T-helper 2 cell (primary cell): ENCODE measurements at regions not wholly inside any gene's neighbourhood (a gene's known extent, or its start where the extent isn't known, plus 50 kb on each side); places are given as distances from the start of the nearest gene placed in this dataset.

Source experiments
- DNase-seq, 5 experiments: peaks; one replicate each; pipeline versions ENCODE4 v3.0.0 to v3.0.0-alpha.2; 2012 to 2022

DNA sequence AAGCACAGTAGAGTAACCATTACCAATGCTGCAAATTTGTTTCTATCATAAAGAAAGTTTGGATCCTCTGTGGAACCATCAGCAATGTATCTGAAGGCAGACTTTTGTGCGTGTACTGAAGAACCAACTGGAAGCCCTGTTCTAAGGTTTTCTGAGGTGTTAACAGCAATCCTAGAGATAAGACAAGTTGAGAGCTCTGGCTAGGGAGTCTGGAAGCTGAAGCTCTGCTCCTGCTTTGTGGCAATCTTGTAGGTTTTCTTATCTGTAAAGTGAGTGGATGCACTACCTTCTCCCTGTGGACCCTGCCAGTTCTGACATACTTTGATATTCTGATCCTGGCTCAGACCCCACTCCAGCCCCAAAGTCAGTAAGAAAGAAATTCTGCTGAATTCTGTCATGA is 171.2 kb upstream of the SLC14A2 start:
- DNase-seq: no peak

DNA sequence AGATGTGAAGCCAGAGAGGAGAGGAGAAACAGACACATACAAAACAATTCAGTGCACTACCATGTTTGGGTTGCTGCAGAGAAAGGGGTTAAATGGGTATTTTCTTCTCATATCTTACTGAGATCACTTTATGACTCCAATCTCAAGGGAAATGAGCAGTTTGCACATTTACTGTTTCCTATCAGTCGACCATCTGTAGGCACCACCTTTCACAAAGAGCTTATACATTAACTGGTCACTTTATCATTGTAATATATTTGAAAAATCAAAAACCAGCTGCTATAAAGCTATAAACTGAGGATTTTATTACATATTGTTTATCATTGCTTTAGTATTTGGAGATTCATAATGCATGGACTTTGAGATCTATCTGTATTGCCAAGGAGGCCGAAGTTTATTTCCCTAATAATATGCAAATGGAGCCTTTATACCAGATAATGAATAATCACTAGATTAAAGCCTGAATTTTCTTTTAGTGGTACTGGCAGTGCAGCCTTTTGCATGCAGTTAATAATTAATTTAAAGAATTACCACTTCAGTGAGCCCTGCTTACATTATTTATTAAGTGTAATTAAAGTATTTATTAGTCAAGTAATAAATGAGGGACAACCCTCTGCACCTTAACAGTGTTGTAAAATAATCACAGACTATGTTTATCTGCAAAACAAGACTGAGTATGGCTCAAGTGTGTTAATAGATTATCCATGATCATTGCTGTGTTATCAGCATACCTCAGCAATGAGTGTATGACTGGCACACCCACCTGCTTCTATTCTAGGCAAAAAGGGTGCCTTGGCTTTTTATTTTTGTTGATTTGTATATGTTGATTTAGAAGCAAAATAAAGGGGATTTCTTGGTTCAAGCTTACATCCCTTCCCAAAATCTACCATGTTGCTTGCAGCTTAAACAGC is 167.7 kb upstream of the SLC14A2 start:
- DNase-seq: no peak

DNA sequence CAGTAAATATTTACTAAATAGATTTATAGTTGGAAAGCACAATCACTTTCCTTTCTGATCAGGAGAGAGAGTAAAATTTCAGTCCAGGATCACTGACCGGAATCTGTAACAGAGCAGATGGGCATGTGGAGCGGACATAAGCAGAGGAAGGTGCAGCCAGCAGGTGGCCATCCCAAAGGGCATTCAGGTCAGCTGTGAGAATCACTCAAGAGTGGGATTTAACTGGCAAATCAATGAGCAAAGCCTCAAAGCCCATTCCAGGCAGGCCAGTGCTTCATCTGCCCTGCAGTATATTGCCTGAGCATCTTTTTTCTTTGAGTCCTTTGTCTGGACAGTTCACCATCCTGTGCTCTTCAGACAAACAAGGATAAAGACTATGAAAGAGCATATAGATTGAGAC is 166.4 kb upstream of the SLC14A2 start:
- no peak for DNase-seq

DNA sequence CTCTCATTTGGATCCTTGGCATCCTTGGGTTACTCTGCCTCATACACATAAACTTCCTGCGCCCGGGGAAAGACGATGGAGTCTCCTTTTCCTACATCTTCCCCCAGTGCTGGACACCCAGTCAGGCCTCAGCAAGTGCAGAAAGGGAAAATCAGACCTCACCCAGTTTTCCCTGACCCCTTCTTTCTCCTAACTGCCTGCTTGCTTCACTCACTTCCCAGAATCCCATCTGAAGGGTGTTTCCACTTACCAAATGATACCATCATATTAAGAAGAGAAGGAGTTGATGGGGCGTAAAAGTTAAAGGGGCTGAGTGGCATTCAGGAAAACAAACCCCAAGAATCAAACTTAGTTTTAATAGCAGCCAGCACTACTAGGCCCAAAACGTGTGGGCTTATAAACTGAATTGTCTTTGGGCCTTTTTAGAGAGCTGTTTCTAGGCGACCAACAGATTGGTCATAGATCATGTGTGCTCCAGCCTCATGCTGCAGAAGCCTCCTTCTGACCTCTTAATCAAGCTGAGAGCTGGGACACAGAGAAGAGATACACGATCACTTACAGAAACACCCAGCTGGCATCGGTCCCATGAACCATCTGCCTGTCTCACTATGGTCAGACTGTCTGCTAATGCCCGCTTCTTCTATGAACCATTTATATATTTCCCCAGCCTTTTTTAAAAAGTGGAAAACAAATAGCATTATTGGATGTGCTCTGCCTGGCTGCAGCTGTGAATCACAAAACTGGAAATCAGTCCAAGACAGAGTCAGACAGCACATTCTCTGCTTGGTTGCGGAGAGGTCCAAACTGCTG is 165.7 kb upstream of the SLC14A2 start:
- no peak for DNase-seq

DNA sequence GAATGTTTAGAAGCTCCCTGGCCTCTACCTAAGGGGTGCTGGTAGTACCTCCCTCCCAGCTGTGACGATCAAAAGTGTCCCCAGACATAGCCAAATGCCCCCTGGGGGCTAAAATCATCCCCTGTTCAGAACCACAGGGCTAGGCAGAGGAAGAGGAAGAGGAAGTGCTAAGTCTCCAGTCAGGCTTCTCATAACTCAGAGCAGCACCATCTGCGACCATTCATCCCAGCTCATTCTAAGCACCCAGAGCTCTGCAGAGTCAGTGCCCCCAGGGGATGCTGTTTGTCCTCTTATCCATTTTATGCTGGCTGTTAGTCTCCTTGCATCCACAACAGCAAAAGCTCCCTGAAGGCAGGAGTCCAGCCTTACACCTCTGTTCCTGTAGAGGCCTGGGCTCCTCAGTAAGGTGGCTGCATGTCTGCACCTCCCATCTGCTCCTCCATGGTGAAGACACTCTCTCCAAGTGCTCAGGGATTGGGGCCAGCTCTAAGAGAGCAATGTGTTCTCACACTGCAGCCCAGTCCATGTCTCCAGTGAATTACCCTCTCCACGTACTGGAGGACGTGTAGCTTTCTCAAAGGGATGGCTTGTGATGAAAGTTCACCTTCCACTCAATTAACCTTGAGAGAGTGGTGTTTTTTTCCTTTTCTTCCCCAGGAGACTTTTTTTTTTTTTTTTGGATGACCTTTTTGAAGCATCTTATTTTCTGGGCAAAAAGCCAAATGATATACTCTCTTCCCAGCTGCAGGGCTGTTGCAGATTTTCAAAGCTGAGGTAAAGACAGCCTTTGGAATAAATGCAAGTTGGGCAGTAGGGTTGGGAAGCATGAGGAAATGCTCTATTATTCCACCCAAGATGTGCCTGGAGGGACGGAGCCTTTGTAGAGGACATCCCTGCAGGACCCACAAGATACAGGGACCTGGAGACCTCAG is 158.9 kb upstream of the SLC14A2 start:
- no peak for DNase-seq

DNA sequence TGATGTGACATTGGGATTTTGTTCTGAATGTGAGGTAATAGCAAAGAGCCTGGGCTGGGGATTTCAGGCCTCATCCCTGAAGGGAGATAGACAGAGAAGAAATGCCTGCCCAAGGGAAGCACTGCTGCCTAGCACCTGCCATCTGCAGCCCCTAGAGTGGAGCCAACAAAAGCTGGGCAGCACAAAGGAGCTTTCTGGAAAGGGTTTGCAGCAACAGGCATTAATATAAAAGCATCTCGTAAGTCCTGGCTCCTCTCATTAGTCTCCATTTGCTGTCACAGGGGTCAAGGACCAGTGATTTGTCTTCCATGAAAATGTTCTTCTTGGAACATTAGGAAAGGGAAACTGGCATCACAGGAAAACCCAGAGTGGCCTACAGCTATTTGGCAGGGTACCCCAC is 157.2 kb upstream of the SLC14A2 start:
- no peak for DNase-seq

DNA sequence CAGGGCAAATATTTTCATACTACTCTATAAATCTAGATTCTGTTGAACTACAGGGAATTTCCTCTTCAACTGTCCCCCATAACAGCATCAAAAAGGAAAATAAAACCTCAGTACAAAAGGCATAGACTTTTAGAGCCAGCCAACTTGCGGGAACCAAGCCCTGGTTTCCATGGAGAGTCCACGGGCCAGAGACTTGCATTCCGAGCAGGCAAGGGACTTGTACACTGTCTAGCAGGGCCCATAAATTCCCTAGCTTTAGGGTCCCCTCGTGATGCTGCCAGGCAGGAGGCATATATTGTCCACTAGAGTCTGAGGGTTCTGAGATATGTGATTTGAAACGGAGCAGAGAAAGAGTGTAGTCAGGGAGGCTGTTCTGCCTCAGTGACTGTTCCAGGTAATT is 153.1 kb upstream of the SLC14A2 start:
- DNase-seq: no peak

DNA sequence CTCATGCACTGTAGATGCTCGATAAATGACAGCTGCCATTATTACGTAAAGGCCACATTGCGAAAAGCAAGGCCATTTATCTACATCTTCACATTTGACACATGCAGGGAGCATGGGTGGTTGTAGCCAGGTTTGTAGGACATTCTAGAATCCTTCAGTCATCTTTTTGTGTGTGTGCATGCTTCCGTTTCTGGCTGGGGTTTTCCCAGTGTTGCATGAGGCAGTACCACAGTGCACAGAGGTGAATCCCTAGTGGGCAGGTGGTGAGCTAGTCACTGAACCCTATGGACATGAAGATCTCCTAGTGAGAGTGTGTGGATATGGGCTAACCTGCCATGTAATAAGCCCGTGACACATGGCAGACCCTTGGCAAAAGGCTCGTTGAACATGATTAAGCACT is 151.8 kb upstream of the SLC14A2 start:
- no peak for DNase-seq

DNA sequence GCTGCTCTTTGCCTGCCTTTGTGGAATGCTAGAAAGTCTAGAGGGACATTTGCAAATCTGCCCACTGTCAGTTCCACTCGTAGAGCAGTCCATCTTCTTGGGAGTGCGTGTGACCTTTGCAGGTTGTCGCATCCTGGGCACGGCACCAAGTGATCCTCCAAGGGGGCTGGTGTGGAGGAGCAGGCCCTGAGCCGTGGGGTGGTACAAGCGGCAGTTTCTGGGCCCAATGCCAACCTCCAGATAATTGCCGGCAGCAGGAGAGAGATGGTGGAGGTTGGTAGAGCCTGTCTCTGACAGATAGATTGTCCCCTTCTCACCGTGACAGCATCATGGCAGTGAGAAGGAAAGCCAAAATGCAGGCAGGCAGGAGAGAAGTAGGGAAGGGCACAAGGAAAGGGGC is 150.7 kb upstream of the SLC14A2 start:
- DNase-seq: no peak

DNA sequence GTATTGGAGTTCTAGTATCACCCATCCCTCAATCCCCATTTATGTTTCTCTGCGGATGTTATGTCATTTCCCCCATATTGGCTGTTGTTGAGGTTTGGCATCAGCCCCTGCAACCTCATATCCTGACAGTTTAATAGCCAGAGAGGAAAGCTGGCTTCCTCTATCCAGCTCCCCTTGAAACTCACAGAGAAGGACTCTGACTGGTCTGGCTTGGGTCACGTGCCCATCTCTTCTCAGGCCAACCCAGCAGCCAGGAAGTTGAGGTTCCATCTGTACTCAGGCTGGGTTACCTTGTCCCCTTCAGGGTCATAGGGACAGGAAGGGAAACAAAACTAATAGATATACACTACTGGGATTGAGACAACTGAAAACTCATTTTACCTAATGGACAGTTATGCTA is 148.0 kb upstream of the SLC14A2 start:
- DNase-seq: no peak

DNA sequence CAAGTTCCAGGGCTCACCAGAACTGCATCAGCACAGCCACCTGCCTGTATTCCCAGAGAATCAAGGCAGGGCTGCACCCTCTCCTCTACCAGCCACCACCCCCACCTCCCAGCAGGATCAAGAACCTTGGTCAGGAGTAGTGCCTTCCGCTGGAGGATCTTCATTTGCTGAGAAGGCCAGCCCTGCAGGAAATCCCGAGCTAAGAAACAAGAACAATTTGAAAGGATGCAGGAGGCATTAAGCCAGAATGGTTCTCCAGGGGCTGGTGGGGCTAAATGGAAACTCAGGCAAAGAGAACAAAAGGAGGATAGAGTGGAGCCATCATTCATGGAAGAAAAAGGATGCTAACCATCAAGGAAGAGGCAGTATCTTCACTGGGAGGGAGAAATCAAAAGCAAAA is 147.3 kb upstream of the SLC14A2 start:
- no peak for DNase-seq

DNA sequence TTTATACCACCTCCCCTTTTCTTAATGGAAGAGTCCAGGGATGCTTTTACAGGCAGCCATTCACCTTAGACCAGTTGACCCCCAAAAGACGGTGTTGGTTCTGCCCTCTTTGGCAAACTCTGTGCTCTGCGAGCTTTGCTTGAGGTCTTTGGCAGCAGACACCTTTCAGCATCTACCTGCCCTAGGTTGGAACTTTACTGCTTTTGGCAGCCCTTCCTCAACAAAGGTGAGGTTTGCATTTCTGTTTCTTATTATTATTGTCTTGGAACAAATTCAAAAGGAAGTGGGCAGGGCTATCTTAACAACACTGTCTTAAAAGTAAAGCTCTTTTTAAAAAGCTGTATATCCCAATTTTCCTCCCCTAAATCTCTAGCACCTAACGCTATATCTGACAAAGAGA is 136.4 kb upstream of the SLC14A2 start:
- DNase-seq: no peak

DNA sequence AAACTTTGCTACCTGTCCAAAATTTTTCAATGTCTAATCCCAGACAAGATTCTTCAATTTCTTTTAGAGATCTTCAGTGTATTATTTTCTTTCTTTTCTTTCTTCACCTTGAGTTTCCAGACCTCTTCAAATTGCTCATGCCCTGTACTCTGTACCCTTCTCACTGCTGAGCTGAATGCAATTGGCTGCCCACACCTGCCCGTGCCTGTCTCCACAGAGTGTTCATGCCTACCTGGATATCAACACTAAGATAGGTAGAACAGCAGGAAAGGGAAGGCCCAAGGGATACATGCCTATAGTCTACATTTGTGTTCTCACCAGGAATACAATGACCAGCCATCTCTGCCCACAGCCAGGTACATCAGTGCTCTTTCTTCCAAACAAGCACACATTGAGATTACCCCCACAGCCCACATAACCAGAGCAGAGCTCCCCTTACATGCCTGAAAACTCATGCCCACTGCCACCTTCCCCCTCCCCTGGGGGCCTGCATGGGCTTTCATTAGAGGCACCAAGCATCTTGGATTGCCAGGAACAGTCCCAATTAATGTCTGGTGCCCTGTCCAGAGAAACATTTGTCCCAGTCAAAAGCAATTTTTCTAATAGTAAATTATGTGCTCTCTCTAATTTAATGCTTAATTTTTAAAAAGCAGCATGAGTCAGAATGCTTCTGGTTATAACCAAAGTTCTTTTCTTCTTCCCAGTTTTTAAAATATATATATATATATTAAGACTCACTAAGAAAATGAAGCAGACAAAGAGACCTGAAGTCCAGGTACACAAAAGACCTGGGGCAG is 134.9 kb upstream of the SLC14A2 start:
- DNase-seq: no peak

DNA sequence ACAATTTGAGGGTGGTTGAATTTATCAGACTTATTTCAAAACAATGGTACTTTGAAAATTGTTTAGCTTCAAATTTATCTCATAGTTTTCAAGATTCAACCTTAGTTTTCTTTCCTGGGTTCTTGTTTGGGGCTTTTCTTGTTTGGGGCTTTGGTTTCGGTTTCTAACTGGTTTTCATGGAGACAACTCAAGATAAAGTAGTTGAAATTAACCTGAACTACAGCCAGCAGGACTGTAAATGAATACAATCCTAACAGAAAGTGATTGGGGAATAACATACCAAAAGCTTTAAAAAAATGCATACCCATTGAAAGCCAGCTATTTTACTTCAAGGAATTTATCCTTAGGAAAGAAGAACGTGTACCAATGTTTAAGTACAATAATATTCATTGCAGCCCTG is 133.5 kb upstream of the SLC14A2 start:
- DNase-seq: no peak

DNA sequence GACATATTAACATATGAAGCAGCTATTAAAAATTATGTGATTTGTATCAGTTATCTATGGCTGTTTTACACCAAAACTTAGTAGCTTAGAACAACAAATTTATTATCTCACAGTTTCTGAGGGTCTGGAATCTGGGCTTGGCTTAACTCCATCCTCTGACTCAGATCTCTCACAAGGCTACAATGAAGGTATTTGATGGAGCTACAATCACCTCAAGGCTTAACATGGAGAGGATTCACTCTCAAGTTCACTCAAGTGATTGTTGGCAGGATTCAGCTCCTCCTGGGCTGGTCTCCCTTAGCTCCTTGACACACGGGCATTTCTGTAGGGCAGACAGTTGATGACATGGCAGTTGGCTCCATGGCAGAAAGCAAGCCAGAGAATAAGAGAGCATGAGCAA is 133.0 kb upstream of the SLC14A2 start:
- no peak for DNase-seq

DNA sequence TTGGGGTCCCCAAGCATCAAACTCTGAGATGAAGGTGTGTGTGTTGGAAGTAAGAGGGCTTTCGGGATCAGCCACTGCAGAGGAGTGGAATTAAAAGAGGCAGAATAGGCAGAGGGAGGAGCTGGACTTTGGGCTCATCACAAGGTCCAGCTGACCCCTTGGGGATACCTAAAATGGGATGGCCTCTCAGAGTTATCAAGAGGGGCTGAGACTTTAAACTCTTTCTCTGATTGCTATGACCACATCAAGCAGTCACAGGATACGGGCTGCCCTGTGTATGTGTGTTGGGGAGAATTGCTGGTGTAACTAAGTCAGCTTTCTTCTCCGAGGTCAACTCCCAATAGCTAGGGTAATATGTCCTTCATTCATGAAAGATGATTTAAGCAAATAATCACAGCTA is 127.7 kb upstream of the SLC14A2 start:
- no peak for DNase-seq

DNA sequence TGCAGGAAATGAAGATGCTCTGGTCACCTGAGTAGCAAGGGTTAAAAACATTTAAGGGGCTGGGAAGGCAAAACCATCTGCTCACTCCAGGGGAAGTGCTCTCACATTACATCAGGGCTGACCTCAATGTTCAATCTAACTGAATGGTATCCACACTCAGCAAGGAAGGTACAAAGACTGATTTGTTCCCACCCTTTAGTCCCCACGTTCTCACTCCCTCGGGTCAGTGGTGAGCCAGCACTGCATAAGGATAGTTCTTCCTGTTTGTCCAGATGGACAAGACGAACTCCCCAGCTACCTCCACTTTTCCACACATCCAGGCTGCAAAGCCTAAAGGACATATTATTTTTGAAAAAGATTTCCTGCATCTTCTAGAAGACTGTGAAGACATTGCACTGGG is 126.6 kb upstream of the SLC14A2 start:
- no peak for DNase-seq

DNA sequence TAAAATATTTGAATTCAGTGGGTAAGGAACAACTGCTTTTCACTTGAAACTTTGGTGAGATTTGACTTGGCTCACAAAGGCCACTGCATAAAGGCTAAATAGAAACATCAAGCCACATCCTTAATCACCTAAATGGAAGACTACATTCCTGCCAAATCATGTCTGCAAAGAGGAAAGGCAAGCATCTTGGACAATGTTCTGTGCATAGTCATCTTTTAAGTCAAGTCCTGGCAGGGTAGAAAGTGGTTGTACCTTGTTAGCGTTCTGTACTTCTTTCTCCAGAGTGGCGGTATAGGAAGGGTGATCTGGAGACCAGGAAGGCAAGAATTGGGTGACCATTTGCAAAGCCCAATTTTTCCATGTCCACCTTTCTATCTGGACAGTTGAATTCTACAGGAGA is 121.4 kb upstream of the SLC14A2 start:
- DNase-seq: no peak

DNA sequence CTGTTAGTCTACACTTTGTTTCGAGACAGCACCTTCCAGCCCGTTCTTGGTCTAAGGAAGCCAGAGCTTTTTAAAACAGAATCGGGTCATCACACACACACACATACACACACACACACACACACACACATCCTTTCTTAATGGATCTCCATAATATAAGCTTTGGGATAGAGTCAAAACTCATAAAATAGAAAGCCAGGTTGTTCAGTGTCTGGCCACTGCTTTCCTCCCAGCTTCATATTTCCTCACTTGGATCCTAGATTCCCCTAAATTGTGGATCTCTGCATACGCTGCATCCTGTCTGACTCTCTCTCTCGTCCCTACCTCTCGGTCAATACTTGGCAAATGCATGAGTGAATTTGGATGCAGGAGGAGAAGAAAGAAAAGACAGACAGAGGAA is 120.5 kb upstream of the SLC14A2 start:
- no peak for DNase-seq

DNA sequence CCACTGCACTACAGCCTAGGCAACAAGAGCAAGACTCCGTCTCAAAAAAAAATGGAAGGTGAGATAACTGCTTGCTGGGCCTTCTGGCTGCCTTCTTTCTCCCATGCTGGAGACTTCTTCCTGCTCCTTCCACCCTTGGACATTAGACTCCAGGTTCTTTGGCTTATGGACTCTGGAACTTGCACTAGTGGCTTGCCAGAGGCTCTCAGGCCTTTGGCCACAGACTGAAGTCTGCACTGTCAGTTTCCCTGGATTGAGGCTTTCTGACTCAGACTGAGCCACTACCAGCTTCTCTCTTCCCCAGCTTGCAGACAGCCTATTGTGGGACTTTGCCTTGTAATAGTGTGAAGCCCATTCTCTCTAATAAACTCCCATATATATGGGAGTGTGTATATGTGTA is 118.5 kb upstream of the SLC14A2 start:
- DNase-seq: no peak

DNA sequence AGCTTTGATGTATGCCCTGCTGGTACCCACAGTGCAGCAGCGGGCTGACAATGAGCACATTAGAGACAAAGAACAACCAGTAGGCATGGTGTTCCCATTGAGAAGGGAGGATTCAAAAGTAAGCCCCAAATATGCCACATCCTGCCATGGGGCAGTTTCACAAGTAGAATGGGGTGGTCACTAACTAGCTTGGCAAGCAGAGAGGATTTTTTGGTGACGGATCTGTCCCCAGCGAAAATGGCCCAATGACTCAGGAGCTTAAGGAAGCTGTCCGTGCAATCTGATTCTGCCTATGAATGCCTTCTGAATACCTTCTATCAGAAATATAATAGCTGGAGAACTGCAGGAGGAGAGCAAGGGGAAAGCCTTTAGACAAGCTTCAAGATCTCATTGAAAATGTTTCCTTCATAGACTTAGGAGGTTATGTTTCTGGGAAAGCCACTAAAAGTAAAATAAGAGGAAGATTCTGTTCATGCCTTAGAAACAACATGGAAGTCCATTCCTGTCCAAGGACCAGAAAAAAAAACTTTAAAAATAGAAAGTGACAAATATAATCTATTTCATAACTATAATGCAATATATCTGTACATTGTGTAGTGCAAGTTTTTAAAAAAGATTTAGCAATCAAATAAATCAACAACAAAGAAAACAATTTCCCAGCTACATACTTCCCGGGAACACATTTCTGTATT is 117.5 kb upstream of the SLC14A2 start:
- DNase-seq: no peak

DNA sequence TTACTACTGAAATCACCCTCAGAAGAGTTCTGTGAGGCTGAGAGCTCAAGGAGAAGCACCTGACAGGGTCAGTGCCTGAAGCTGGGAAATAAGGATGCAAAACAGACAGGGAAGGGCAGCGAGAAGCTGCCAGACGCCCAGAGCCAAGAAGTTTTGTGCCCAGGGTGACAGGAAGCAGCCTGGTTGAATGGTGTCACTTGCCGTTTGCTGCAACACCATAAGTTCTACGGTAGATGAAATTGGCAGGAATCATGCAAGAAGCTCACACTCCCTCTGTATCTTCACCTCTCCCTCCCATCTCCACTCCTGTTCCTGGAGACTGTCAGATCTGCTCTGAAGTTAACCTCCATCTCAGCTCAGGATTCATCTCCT is 117.0 kb upstream of the SLC14A2 start:
- no peak for DNase-seq
